GM12878 (cell line): ENCODE measurements at regions not wholly inside any gene's neighbourhood (a gene's known extent, or its start where the extent isn't known, plus 50 kb on each side); places are given as distances from the start of the nearest gene placed in this dataset.

Source experiments
- ATAC-seq: fragments of 200-7000 bp; cut with Tn5 transposase; 3 replicates; pipeline ENCODE4 v1.9.1; 2020; ENCODE audit warnings: mild to moderate bottlenecking, moderate library complexity
- BruUV-seq: library from RNA; stranded (reverse); fragments of 400-500 nt; replicated peaks from 2 replicates; lab custom pipeline; 2021; lab: Mats Ljungman, UMichigan
- CTCF ChIA-PET: fragments of 300-600 bp; sonication (Branson Sonifier 250); formaldehyde crosslinking; extraction: SDS; loops from one replicate; lab custom pipeline; 2021; ENCODE audit warnings: inconsistent platforms; lab: Yijun Ruan, JAX
- POLR2A ChIA-PET: fragments of 350-600 bp; formaldehyde crosslinking; extraction: SDS; loops from one replicate; lab custom pipeline; 2021; ENCODE audit warnings: inconsistent platforms; lab: Charles Lee
- RAD21 ChIA-PET: fragments of 300-600 bp; sonication (Branson Sonifier 250); formaldehyde crosslinking; loops from one replicate; lab custom pipeline; 2023; ENCODE audit warnings: antibody characterized with exemption; ENCODE audit not compliant: unreplicated experiment; lab: Charles Lee
- SMC1A ChIA-PET: fragments of 300-600 bp; sonication (Branson Sonifier 250); formaldehyde crosslinking; loops from one replicate; lab custom pipeline; 2023; ENCODE audit not compliant: unreplicated experiment, uncharacterized antibody; lab: Charles Lee
- DNase-seq: peaks from one replicate; pipeline ENCODE4 v3.0.0-alpha.2; 2011; ENCODE audit warnings: low read depth, low spot score
- FAIRE-seq: peaks from 3 replicates; lab custom pipeline; 2011; peaks lifted over from hg19 to GRCh38; lab: Jason Lieb, UNC
- H2AFZ ChIP-seq: 2 replicates; pipeline ENCODE4 v1.6.0; 2011; ENCODE audit warnings: low read depth, low read length, control low read depth; ENCODE audit not compliant: control insufficient read depth
- H3K27ac ChIP-seq: 2 replicates; pipeline ENCODE4 v1.5.1; 2011; ENCODE audit warnings: control low read depth; ENCODE audit not compliant: control insufficient read depth, insufficient read depth
- H3K27me3 ChIP-seq, 2 experiments: replicated peaks in 1 of 2; 2 replicates each; pipeline versions ENCODE4 v1.6.0 to v1.6.1; 2011; ENCODE audit warnings: low read length in 1 of 2; ENCODE audit not compliant: control insufficient read depth in 2 of 2, insufficient read depth in 2 of 2
- H3K36me3 ChIP-seq, 2 experiments: 2 replicates each; pipeline ENCODE4 v1.5.1; 2011; ENCODE audit warnings: low read length in 1 of 2; ENCODE audit not compliant: control insufficient read depth in 2 of 2, insufficient read depth in 2 of 2
- H3K4me1 ChIP-seq: 2 replicates; pipeline ENCODE4 v1.6.1; 2011; ENCODE audit warnings: mild to moderate bottlenecking, low read length, moderate library complexity, mixed read lengths; ENCODE audit not compliant: control insufficient read depth, insufficient read depth
- H3K4me2 ChIP-seq: 2 replicates; pipeline ENCODE4 v1.6.0; 2011; ENCODE audit warnings: control low read depth; ENCODE audit not compliant: control insufficient read depth, insufficient read depth
- H3K4me3 ChIP-seq: fragments of 200-600 bp; sonication (generic); 2 replicates; pipeline ENCODE4 v1.5.1; 2016
- H3K79me2 ChIP-seq: 2 replicates; pipeline ENCODE4 v1.6.0; 2011; ENCODE audit warnings: low read length; ENCODE audit not compliant: control insufficient read depth, insufficient read depth
- H3K9ac ChIP-seq: 2 replicates; pipeline ENCODE4 v1.8.0; 2011; ENCODE audit warnings: low read length, control low read depth, mixed read lengths; ENCODE audit not compliant: control insufficient read depth, insufficient read depth
- H3K9me3 ChIP-seq: replicated peaks from 3 replicates; pipeline ENCODE4 v1.5.1; 2011; ENCODE audit warnings: mild to moderate bottlenecking, low read length; ENCODE audit not compliant: control insufficient read depth, insufficient read depth
- H4K20me1 ChIP-seq: 2 replicates; pipeline ENCODE4 v1.6.0; 2011; ENCODE audit not compliant: control insufficient read depth, insufficient read depth
- CBFB ChIP-seq: IDR thresholded peaks from 2 replicates; pipeline ENCODE4 v1.6.1; 2016; ENCODE audit warnings: antibody characterized with exemption, low read depth
- EGR1 ChIP-seq, 2 experiments: IDR thresholded peaks; 1 replicate in 1 of 2; 2 replicates in 1 of 2; pipeline ENCODE4 v1.6.1; 2011 to 2012; ENCODE audit warnings: low read depth in 2 of 2, low read length in 2 of 2, borderline replicate concordance in 1 of 2, mild to moderate bottlenecking in 1 of 2, moderate library complexity in 1 of 2
- ETV6 ChIP-seq, 2 experiments: fragments of 450-650 bp in 1 of 2; IDR thresholded peaks in 1 of 2; conservative IDR thresholded peaks in 1 of 2; 2 replicates each; pipeline ENCODE4 v1.6.1; 2014; ENCODE audit warnings: antibody characterized with exemption in 1 of 2, borderline replicate concordance in 1 of 2, low read depth in 1 of 2, mild to moderate bottlenecking in 1 of 2, moderate library complexity in 1 of 2
- FOS ChIP-seq: IDR thresholded peaks from 3 replicates; pipeline ENCODE4 v1.6.1; 2011; ENCODE audit warnings: borderline replicate concordance; ENCODE audit not compliant: insufficient read length; ENCODE audit errors: extremely low read depth
- HCFC1 ChIP-seq: fragments of 150-350 bp; IDR thresholded peaks from 2 replicates; pipeline ENCODE4 v1.6.1; 2014; ENCODE audit warnings: low read length
- KDM1A ChIP-seq: fragments of 200-600 bp; sonication (generic); IDR thresholded peaks from 2 replicates; pipeline ENCODE4 v1.6.1; 2016; ENCODE audit warnings: borderline replicate concordance
- POLR2A ChIP-seq: IDR thresholded peaks from 2 replicates; pipeline ENCODE4 v1.6.1; 2011; ENCODE audit warnings: low read depth, mild to moderate bottlenecking, low read length
- RFX5 ChIP-seq: IDR thresholded peaks from 2 replicates; pipeline ENCODE4 v1.6.1; 2011; ENCODE audit warnings: low read depth, low read length, improper control_type of control experiment
- RUNX3 ChIP-seq: IDR thresholded peaks from 2 replicates; pipeline ENCODE4 v1.6.1; 2012; ENCODE audit warnings: low read length, inconsistent platforms
- SREBF2 ChIP-seq: IDR thresholded peaks from 2 replicates; pipeline ENCODE4 v1.6.1; 2012; ENCODE audit warnings: mild to moderate bottlenecking, low read length
- TAF1 ChIP-seq: IDR thresholded peaks from 2 replicates; pipeline ENCODE4 v1.6.1; 2011; ENCODE audit warnings: mild to moderate bottlenecking, low read depth, low read length, borderline replicate concordance
- TCF12 ChIP-seq: IDR thresholded peaks from 2 replicates; pipeline ENCODE4 v1.6.1; 2011; ENCODE audit warnings: low read depth, mild to moderate bottlenecking, low read length
- ZBTB33 ChIP-seq: fragments of 450-650 bp; IDR thresholded peaks from 2 replicates; pipeline ENCODE4 v1.6.1; 2017; ENCODE audit warnings: mild to moderate bottlenecking
- ZNF24 ChIP-seq: fragments of 450-650 bp; IDR thresholded peaks from 2 replicates; pipeline ENCODE4 v1.6.1; 2017; ENCODE audit warnings: antibody characterized with exemption, mild to moderate bottlenecking
- ZSCAN29 ChIP-seq: fragments of 450-650 bp; IDR thresholded peaks from 2 replicates; pipeline ENCODE4 v1.6.1; 2017; ENCODE audit warnings: mild to moderate bottlenecking, moderate library complexity
- WGBS: methylation state at CpG from one replicate; pipeline ENCODE4 v1.1.6; 2016; ENCODE audit warnings: low lambda C conversion rate; ENCODE audit not compliant: insufficient replicate concordance, insufficient coverage; ENCODE audit errors: missing lambda C conversion rate; 5-methylcytosine and 5-hydroxymethylcytosine counted together
- in situ Hi-C: fragments of 300-500 bp; cut with MboI; formaldehyde crosslinking; loops from 9 replicates; pipeline ENCODE4 v1.14.3; 2018; ENCODE audit warnings: mixed read lengths
- intact Hi-C: fragments of 100-400 bp; cut with micrococcal nuclease; formaldehyde crosslinking; loops from one replicate; pipeline ENCODE4 v1.14.2; 2022; ENCODE audit not compliant: unreplicated experiment

- ChIA-PET SMC1A (interaction anchor here (1.2 kb wide), 1 partner anchor 11 kb away, joined by 4 read pairs; no protein-coding TSS in a partner anchor), CTCF (interaction anchor here (1.7 kb wide), 1 partner anchor 11 kb away, joined by 5 read pairs; no protein-coding TSS in a partner anchor), POLR2A (no interaction called here), RAD21 (no interaction called here)
- in situ Hi-C loops (no loop called here), intact Hi-C loops (no loop called here)
- no peak overlapping the region for H3K9ac ChIP-seq
- no peaks in the 10 kb centered on the region for H4K20me1 ChIP-seq
- H3K79me2 ChIP-seq = no peaks in the 10 kb centered on the region
- H2AFZ ChIP-seq = no peak overlapping the region
- H3K4me1 ChIP-seq = no peaks in the 10 kb centered on the region
- no peak overlapping the region for H3K27ac ChIP-seq
- no peak overlapping the region for H3K4me3 ChIP-seq
- DNase-seq (no peak), ATAC-seq (no peak), FAIRE-seq (no peak)
- no peak overlapping the region for H3K4me2 ChIP-seq
- 63% methylated on average over 6 of the region's 6 CpGs for WGBS
- H3K27me3 ChIP-seq = no peaks in the 10 kb centered on the region
- no peaks in the 10 kb centered on the region for H3K9me3 ChIP-seq
- no peak for TF ChIP-seq ZSCAN29
- BruUV-seq = no TSS peak
- H3K36me3 ChIP-seq = no peaks in the 10 kb centered on the region
Observed at GRCh38 chr12:89140602-89141238, 211.6 kb downstream of the DUSP6 start.

GRCh38 chr12:89140141-89140540, 212.2 kb downstream of the DUSP6 start:
- FAIRE-seq = no peak
- no peaks in the 10 kb centered on the region for H3K27me3 ChIP-seq
- no peak for DNase-seq
- no peaks in the 10 kb centered on the region for H4K20me1 ChIP-seq
- 22% methylated on average over 1 of the region's 1 CpG for WGBS
- RAD21 ChIA-PET = no interaction called here
- CTCF ChIA-PET = interaction anchor here (1.7 kb wide), 1 partner anchor 11 kb away, joined by 5 read pairs; no protein-coding TSS in a partner anchor
- no peak overlapping the region for H3K4me3 ChIP-seq
- no peak overlapping the region for H3K4me2 ChIP-seq
- POLR2A ChIA-PET = no interaction called here
- TF ChIP-seq KDM1A (no peak), TCF12 (no peak), ZNF24 (no peak), EGR1 (IDR thresholded peaks at IDR 0.05; ENCODE audit: borderline replicate concordance in 1 of 2, low read depth in 2 of 2, low read length in 2 of 2) (no peak), SREBF2 (no peak), RFX5 (no peak), ETV6 (conservative IDR thresholded peaks at IDR 0.05 in 1 of 2, IDR thresholded peaks at IDR 0.05 in 1 of 2; ENCODE audit: borderline replicate concordance in 1 of 2, low read depth in 1 of 2) (no peak), POLR2A (no peak), HCFC1 (no peak), FOS (no peak), TAF1 (no peak), CBFB (no peak), ZBTB33 (no peak), RUNX3 (no peak)
- SMC1A ChIA-PET = interaction anchor here (0.7 to 1.2 kb wide), 2 partner anchors 12 to 373 kb away, joined by 3 to 4 read pairs; no protein-coding TSS in a partner anchor
- in situ Hi-C loops (no loop called here), intact Hi-C loops (no loop called here)
- BruUV-seq = no TSS peak
- H2AFZ ChIP-seq = no peak overlapping the region
- H3K9ac ChIP-seq = no peak overlapping the region
- no peaks in the 10 kb centered on the region for H3K36me3 ChIP-seq
- H3K27ac ChIP-seq = no peak overlapping the region
- no peaks in the 10 kb centered on the region for H3K4me1 ChIP-seq
- no peaks in the 10 kb centered on the region for H3K9me3 ChIP-seq
- ATAC-seq = no peak
- no peaks in the 10 kb centered on the region for H3K79me2 ChIP-seq
